Activated T-helper 2 cell treated with anti-CD3 and anti-CD28 coated beads, Interferon-gamma antibody, Interleukin-2, Interleukin-4, amounts not matched to agents 10 μg/mL and 5 μg/mL and 100 μg/mL, durations not matched to agents 14 hours and 24 hours and 36 hours (primary cell): ENCODE measurements at regions not wholly inside any gene's neighbourhood (a gene's known extent, or its start where the extent isn't known, plus 50 kb on each side); places are given as distances from the start of the nearest gene placed in this dataset.

Source experiments
- DNase-seq: peaks from one replicate; pipeline ENCODE4 v3.0.0; 2021; ENCODE audit warnings: low spot score
- H3K27ac Mint-ChIP-seq: one replicate; pipeline ENCODE4 v1.8.0; 2021; ENCODE audit warnings: mixed read lengths
- H3K27me3 Mint-ChIP-seq: one replicate; pipeline ENCODE4 v1.8.0; 2021; ENCODE audit warnings: low read depth, mixed read lengths
- H3K36me3 Mint-ChIP-seq: one replicate; pipeline ENCODE4 v1.8.0; 2021; ENCODE audit warnings: low read depth, mixed read lengths
- H3K4me1 Mint-ChIP-seq: one replicate; pipeline ENCODE4 v1.8.0; 2021; ENCODE audit warnings: low read depth, mixed read lengths
- H3K4me3 Mint-ChIP-seq: one replicate; pipeline ENCODE4 v1.8.0; 2021; ENCODE audit warnings: low read depth, mild to moderate bottlenecking, moderate library complexity, mixed read lengths
- H3K9me3 Mint-ChIP-seq: one replicate; pipeline ENCODE4 v1.8.0; 2021; ENCODE audit warnings: mixed read lengths
- intact Hi-C: fragments of 100-400 bp; cut with micrococcal nuclease; formaldehyde crosslinking; loops from one replicate; pipeline ENCODE4 v1.15.1; 2023

DNA sequence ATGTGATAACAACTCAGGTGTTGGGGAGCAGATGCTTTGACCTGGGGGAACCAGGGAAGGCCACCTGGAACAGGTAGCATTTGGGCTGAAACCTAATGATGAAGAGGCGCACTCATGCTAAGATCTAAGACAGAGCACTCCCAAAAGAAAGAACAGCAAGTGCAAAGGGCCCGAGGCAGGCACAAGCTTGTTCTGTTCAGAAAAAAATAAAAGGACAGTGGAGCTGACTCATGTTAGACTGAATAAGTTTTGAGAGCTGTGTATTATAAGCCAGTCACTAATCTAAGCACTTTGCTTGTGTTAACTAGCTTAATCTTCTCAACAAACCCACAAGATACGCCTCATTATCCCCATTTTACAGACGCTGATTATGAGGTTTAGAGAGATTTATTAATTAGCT lies 90.1 kb downstream of the MATN1 start:
- Mint-ChIP-seq H3K36me3 (no peaks in the 10 kb centered on the region), H3K9me3 (no peaks in the 10 kb centered on the region), H3K27ac (no peak overlapping the region), H3K4me3 (no peak overlapping the region), H3K4me1 (peaks cover 2% of the 10 kb centered on the region), H3K27me3 (no peaks in the 10 kb centered on the region)
- intact Hi-C loops = no loop called here
- no peak for DNase-seq

DNA sequence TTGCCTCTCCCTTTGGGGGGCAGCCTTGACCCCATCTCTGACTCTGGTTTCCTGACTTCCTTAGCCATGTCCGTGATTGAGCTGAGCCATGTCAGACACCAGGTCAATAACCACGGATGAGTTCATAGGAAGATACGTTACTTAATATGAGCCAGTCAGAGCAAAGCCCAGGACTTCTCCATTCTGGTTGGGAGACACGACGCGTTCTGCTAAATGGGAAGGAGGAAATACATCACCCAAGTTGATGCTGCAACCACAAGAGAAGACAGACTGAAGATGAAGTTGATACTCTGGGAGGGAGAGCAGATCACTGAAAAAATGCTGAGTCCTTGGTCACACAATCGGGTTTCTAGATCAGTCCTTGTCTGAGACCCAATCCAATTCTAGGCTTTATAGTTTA lies 90.9 kb downstream of the MATN1 start:
- H3K27me3 Mint-ChIP-seq = no peaks in the 10 kb centered on the region
- H3K9me3 Mint-ChIP-seq = no peaks in the 10 kb centered on the region
- no peak overlapping the region for H3K4me3 Mint-ChIP-seq
- intact Hi-C loops = no loop called here
- H3K27ac Mint-ChIP-seq = no peak overlapping the region
- DNase-seq = no peak
- peaks cover 2% of the 10 kb centered on the region for H3K4me1 Mint-ChIP-seq
- H3K36me3 Mint-ChIP-seq = no peaks in the 10 kb centered on the region

DNA sequence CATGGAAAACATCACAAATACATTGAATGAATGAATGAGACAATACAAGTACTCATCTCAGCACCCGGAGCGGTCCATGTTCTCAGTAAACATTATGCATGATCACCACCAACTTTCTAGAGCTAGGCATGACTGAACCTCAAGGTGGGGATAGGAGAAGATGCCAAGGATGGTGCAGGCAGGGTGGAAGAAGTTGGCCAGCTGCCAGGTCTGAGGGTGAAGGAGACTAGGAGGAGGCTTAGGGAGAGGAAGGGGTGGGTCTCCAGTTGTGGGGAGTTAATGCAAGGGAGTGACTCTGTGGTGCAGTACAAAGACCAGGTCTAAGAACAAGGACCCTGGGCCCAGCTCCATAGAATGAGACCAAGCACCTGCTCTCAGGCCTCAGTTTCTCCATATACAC lies 91.7 kb downstream of the MATN1 start:
- H3K36me3 Mint-ChIP-seq = no peaks in the 10 kb centered on the region
- no peak overlapping the region for H3K27ac Mint-ChIP-seq
- no peak for DNase-seq
- no peaks in the 10 kb centered on the region for H3K27me3 Mint-ChIP-seq
- no peak overlapping the region for H3K4me3 Mint-ChIP-seq
- peaks cover 5% of the 10 kb centered on the region for H3K9me3 Mint-ChIP-seq
- intact Hi-C loops = no loop called here
- peaks cover 2% of the 10 kb centered on the region for H3K4me1 Mint-ChIP-seq

DNA sequence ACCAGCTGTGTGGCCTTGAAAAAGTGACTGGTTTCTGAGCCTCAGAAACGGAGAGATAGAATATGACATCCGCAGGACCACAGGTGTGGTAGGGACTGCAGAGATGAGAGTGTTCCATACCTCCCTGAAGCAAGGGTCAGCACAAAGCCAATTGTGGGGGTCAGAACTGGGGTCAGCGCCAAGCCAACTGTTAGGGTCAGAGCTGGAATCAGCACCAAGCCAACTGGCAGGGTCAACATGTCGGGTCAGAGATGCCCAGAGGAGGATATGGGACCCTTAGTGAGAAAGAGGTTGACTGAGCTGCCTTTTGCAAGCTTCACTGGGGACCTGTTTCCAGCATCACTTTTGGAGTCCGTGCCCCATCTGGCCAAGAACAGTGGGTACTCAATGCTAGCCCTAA lies 93.9 kb downstream of the MATN1 start:
- Mint-ChIP-seq H3K4me1 (peaks cover 2% of the 10 kb centered on the region), H3K36me3 (no peaks in the 10 kb centered on the region), H3K9me3 (peaks cover 5% of the 10 kb centered on the region), H3K27me3 (peaks cover under 1% of the 10 kb centered on the region), H3K27ac (no peak overlapping the region), H3K4me3 (no peak overlapping the region)
- intact Hi-C loops = no loop called here
- DNase-seq = no peak

DNA sequence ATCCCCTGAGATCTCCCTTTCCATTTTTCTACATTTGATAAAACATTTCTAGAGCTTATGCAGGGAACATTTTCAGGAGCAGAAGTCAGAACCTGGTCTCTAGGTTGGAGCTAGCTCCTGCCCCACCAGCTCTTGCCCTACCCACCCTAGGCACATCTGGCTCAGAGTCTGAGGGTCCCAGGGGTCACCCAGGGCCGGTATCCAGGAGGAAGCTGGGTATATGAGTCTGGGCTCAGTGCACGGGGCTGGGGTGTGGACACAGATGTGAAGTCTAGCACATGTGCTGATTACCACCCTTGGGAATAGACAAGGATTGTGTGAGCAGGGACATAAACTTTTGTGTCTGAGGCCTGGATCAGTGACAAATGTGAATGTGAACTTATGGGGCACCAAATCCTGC lies 95.4 kb downstream of the MATN1 start:
- Mint-ChIP-seq H3K4me3 (no peak overlapping the region), H3K36me3 (no peaks in the 10 kb centered on the region), H3K4me1 (peaks cover 2% of the 10 kb centered on the region), H3K27me3 (peaks cover 6% of the 10 kb centered on the region), H3K27ac (no peak overlapping the region), H3K9me3 (peaks cover 18% of the 10 kb centered on the region)
- intact Hi-C loops = no loop called here
- no peak for DNase-seq

DNA sequence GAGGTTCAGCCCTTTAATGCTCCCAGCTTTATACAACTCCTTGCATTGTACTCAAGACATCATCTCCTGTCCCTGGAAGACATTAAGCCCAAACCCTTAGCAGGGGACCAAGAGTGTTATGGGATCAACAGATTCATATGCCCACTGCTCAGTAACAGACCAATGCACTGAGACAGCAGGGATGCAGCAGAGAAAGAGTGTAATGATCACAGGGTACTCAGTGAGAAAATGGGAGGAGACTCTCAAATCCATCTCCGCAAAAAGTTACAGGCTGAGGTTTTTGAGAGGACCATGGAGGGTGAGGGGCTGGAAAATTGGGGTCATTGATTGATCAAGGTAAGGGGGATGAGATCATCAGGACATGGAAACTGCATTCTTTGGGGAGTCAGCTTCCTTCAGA lies 96.2 kb downstream of the MATN1 start:
- Mint-ChIP-seq H3K9me3 (peaks cover 18% of the 10 kb centered on the region), H3K27ac (no peak overlapping the region)
- intact Hi-C loops = no loop called here

DNA sequence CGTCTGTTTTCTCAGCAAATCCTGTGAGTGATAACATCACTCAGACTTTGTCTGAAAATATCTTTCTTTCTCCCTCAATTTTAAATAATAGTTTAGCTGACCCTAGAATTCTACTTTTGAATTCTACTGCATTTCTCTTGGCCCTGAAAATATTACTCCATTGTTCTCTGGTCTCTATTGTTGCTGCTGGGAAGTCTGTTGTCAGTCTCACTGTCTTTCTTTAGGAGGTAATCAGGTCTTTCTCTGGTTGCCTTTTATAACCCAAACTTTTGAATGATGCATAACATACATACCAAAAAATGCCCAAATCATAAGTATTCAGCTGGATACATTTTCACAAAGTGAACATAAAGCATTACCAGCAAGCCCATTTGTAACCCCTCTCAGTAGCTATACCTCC lies 100.0 kb downstream of the MATN1 start:
- H3K36me3 Mint-ChIP-seq = no peaks in the 10 kb centered on the region
- no peak overlapping the region for H3K27ac Mint-ChIP-seq
- peaks cover 18% of the 10 kb centered on the region for H3K9me3 Mint-ChIP-seq
- H3K4me3 Mint-ChIP-seq = no peak overlapping the region
- DNase-seq = no peak
- H3K27me3 Mint-ChIP-seq = peaks cover 9% of the 10 kb centered on the region
- H3K4me1 Mint-ChIP-seq = peaks cover under 1% of the 10 kb centered on the region
- intact Hi-C loops = no loop called here

More for the DNA sequence above, 96.2 kb downstream of the MATN1 start:
- H3K27me3 Mint-ChIP-seq = peaks cover 6% of the 10 kb centered on the region
- H3K4me3 Mint-ChIP-seq = no peak overlapping the region
- DNase-seq = no peak
- no peaks in the 10 kb centered on the region for H3K36me3 Mint-ChIP-seq
- peaks cover 2% of the 10 kb centered on the region for H3K4me1 Mint-ChIP-seq

DNA sequence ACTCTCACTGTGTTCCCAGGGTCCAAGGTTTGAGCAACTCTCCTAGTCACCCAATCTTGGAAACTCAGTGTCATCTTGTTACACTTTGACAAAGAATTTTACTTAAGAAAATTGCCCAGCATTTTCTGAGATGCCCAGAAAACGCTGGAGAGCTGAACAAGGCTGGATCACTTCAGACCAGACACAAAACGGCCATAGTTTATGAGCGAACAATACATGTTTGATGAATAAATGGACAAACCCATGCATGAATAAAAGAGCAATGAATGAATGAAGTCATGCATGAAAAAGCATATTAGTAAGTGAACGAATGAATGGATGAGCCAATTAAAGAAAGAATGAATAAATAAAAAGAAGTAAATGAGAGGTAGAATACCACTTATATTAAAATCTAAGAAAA lies 103.8 kb downstream of the MATN1 start:
- no peaks in the 10 kb centered on the region for H3K36me3 Mint-ChIP-seq
- H3K4me3 Mint-ChIP-seq = no peak overlapping the region
- intact Hi-C loops = no loop called here

DNA sequence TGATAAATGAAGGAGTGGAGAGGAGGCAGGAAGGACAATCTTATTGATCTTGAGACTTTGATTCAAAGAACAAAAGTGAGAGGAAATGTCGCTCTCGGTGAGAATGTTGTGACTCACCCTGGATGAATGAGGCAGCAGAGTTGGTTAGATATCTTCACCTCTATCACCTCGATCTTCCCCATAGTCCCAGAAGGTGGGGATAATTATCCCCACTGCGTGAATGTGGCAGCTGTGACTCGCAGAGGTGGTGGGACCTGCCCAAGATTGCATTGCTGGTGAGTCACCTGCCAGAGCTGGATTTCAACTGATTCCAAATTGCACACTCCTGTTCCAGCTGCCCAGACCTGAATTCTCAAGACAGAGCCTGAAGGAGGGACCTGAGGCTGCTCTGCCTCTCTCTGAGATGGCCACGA lies 105.0 kb downstream of the MATN1 start:
- Mint-ChIP-seq H3K27me3 (peaks cover 10% of the 10 kb centered on the region), H3K27ac (no peak overlapping the region), H3K4me1 (peaks cover 2% of the 10 kb centered on the region), H3K4me3 (no peak overlapping the region), H3K36me3 (no peaks in the 10 kb centered on the region), H3K9me3 (peaks cover 4% of the 10 kb centered on the region)
- no peak for DNase-seq
- intact Hi-C loops = no loop called here

More for the DNA sequence above, 103.8 kb downstream of the MATN1 start:
- Mint-ChIP-seq H3K27me3 (peaks cover 12% of the 10 kb centered on the region), H3K27ac (no peak overlapping the region), H3K9me3 (peaks cover 14% of the 10 kb centered on the region), H3K4me1 (peaks cover 2% of the 10 kb centered on the region)
- DNase-seq = no peak

DNA sequence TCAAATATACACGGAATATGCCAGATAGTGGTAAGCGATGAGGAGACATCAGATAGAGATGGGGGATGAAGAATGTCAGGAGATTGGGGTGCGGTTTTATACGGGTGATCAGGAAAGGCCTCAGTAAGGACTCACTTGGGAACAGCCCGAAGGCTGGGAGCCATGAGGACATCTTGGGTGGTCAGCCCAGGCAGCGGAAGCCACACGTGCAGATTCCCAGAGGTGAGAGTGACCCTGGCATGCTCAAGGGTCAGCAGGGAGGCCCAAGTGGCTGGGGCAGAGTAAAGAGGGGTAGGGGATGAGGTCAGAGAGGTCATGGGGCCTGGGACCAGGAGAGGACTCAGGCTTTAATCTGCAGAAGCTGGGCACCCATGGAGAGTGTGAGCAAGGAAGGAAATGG lies 106.6 kb downstream of the MATN1 start:
- H3K4me1 Mint-ChIP-seq = peaks cover 2% of the 10 kb centered on the region
- peaks cover 7% of the 10 kb centered on the region for H3K27me3 Mint-ChIP-seq
- H3K9me3 Mint-ChIP-seq = no peaks in the 10 kb centered on the region
- no peak overlapping the region for H3K4me3 Mint-ChIP-seq
- no peak for DNase-seq
- intact Hi-C loops = no loop called here
- no peaks in the 10 kb centered on the region for H3K36me3 Mint-ChIP-seq
- H3K27ac Mint-ChIP-seq = no peak overlapping the region

DNA sequence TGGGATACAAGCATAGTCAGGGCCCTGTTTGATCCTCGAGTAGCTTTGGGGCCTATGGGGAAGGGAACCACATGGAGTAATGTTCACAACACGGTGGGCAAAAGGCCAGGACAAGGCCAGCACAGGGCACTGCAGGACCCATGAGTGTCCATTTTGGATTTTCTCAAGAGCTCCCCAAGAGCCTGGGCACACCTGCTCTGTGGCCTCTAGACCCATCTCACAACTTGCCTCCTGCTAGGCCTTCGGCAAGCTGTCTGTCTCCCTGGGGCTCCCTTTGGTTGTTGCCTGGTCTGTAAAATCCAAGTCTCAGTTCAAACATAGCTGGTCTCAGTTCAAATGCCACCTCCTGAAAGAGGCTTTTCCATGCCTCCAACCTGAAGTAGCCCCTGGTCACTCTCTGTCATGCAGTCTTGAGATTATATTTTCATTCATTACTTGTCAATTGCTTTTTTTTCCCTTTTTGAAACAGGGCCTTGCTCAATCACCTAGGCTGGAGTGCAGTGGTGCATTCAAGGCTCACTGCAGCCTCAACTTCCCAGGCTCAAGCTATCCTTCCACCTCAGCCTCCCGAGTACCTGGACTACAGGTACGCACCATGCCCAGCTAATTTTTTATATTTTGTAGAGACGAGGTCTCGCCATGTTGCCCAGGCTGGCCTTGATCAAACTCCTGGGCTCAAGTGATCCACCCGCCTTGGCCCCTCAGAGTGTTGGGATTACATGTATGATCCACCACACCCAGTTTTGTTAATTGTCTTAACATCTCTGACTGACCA lies 107.4 kb downstream of the MATN1 start:
- intact Hi-C loops = no loop called here
- H3K27me3 Mint-ChIP-seq = peaks cover 11% of the 10 kb centered on the region
- H3K36me3 Mint-ChIP-seq = no peaks in the 10 kb centered on the region
- H3K27ac Mint-ChIP-seq = no peak overlapping the region
- no peak overlapping the region for H3K4me3 Mint-ChIP-seq
- no peak for DNase-seq
- H3K4me1 Mint-ChIP-seq = peaks cover 2% of the 10 kb centered on the region
- H3K9me3 Mint-ChIP-seq = no peaks in the 10 kb centered on the region

DNA sequence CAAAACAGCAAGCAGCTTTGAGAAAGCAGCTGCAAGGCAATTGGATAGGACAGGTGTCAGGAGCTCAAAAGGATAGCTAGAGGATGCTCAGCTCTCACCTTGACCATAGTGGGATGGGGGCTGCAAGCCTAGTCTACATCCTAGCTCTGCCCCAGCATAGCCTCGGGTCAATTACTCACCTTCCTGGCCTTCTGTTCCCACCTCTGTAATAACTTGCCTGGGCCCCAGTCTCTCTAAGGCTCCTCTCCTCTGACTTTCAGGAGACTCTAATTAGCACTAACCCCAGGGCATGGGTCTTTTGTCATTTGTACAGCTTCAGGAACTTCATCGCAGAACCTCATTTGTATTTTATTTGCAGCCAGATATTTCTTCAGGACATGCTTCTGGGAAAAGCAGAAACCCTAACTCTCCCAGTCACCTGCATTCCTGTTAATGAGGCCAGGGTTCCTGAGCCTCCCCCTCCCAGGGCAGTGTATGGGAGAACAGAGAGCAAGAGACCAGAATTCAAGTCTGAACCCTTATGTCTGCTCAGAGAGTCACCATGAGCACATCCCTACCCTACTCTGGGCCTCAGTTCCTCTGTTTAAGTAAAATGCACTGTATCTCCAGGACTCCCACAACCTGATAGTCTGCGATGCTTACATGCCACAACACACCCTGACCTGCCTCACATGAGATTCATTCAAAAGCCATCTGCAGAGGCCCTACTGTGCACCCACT lies 108.1 kb downstream of the MATN1 start:
- intact Hi-C loops = no loop called here
- DNase-seq = no peak
- H3K4me1 Mint-ChIP-seq = peaks cover 2% of the 10 kb centered on the region
- H3K27ac Mint-ChIP-seq = no peak overlapping the region
- no peak overlapping the region for H3K4me3 Mint-ChIP-seq
- H3K36me3 Mint-ChIP-seq = no peaks in the 10 kb centered on the region
- peaks cover 11% of the 10 kb centered on the region for H3K27me3 Mint-ChIP-seq
- H3K9me3 Mint-ChIP-seq = no peaks in the 10 kb centered on the region

DNA sequence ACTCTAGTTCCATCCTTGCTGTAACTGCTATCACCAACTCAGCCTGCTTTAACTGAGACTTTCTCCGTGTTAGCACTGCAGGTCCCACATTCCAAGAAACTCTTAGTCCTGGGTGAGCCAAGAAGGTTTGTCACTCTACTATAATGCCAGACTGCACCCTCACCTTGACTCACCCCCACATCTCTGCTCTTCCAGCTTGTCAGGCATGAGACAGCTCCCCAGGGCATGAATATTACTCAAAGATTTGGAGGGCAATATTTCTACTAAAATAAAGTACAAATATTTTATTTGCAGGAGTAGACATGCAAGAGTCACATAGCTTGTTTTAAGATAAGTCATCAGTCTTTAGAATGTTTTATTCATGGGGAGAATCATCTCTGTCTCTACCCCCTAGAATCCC lies 110.2 kb downstream of the MATN1 start:
- no peak for DNase-seq
- Mint-ChIP-seq H3K27ac (no peak overlapping the region), H3K36me3 (no peaks in the 10 kb centered on the region), H3K4me1 (no peaks in the 10 kb centered on the region), H3K9me3 (no peaks in the 10 kb centered on the region), H3K27me3 (peaks cover 12% of the 10 kb centered on the region), H3K4me3 (no peak overlapping the region)
- intact Hi-C loops = no loop called here
